Thoracic aorta (tissue), 2 donors: ENCODE measurements at regions not wholly inside any gene's neighbourhood (a gene's known extent, or its start where the extent isn't known, plus 50 kb on each side); places are given as distances from the start of the nearest gene placed in this dataset.

Experiments used
- ATAC-seq: fragments of 150-250 bp; one replicate; pipeline ENCODE4 v1.8.0; 2017; ENCODE audit warnings: low read depth; ENCODE audit not compliant: insufficient number of reproducible peaks, low FRiP score
- DNase-seq: peaks from one replicate; pipeline ENCODE4 v3.0.0-alpha.2; 2020; ENCODE audit warnings: low spot score
- H3K27ac ChIP-seq, 2 donors: fragments of 200-600 bp; sonication (generic); 1 replicate in 1 of 2; 2 replicates in 1 of 2; pipeline ENCODE4 v1.5.1; 2016; ENCODE audit warnings: mild to moderate bottlenecking in 2 of 2, moderate library complexity in 2 of 2
- H3K27me3 ChIP-seq: fragments of 200-600 bp; sonication (generic); replicated peaks from 2 replicates; pipeline ENCODE4 v1.6.0; 2016; ENCODE audit warnings: mild to moderate bottlenecking; ENCODE audit not compliant: insufficient read depth
- H3K36me3 ChIP-seq: fragments of 200-600 bp; sonication (generic); one replicate; pipeline ENCODE4 v1.5.1; 2016
- H3K4me1 ChIP-seq, 2 donors: fragments of 200-600 bp; sonication (generic); 1 replicate in 1 of 2; 2 replicates in 1 of 2; pipeline versions ENCODE4 v1.5.1 to v1.6.0; 2016; ENCODE audit warnings: low read depth in 2 of 2, mild to moderate bottlenecking in 1 of 2; ENCODE audit not compliant: control insufficient read depth in 1 of 2
- H3K4me3 ChIP-seq: fragments of 200-600 bp; sonication (generic); 2 replicates; pipeline ENCODE4 v1.5.1; 2016; ENCODE audit warnings: mild to moderate bottlenecking
- H3K9me3 ChIP-seq: fragments of 200-600 bp; sonication (generic); 2 replicates; pipeline ENCODE4 v1.5.1; 2016
- CTCF ChIP-seq: fragments of 200-600 bp; sonication (generic); IDR thresholded peaks from one replicate; pipeline ENCODE4 v1.5.1; 2019; ENCODE audit warnings: antibody characterized with exemption

DNA sequence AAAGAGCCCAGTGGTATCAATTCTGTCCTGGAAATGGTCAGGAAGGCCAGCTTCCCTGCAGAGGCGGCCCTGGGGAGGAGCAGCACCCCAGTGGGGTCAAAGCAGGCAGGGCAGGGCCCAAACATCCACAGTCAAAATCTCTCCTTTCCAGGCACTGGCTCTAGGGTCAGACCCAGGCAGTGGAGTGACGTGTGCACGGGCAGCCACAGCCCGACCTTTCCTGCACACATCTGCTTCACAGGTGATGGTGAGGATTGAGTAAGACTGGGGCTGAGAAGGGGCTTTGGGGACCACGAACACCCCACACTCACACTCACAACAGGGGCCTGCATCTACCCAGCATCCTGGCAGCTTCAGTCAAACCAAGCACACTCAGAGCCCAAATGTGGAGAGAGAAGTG, 97.8 kb upstream of the GLI2 start:
- Histone ChIP-seq H3K4me1 (peaks cover 4 to 9% of the 10 kb centered on the region in 2 donors), H3K27me3 (no peaks in the 10 kb centered on the region), H3K27ac (no peak overlapping the region), H3K36me3 (no peaks in the 10 kb centered on the region), H3K4me3 (no peak overlapping the region), H3K9me3 (no peaks in the 10 kb centered on the region)
- DNase-seq (no peak), ATAC-seq (no peak)
- TF ChIP-seq CTCF, result no peak

GRCh38 chr2:120638450-120638849, 97.2 kb upstream of the GLI2 start:
- TF ChIP-seq CTCF, result no peak
- DNase-seq, result no peak
- no peak for ATAC-seq

GRCh38 chr2:120641366-120641771, 94.3 kb upstream of the GLI2 start:
- ATAC-seq (no peak), DNase-seq (no peak)
- no peak overlapping the region for H3K27ac ChIP-seq
- H3K9me3 ChIP-seq, result no peaks in the 10 kb centered on the region
- no peaks in the 10 kb centered on the region for H3K36me3 ChIP-seq
- TF ChIP-seq CTCF, result no peak
- no peaks in the 10 kb centered on the region for H3K4me1 ChIP-seq
- H3K4me3 ChIP-seq, result no peak overlapping the region
- H3K27me3 ChIP-seq, result no peaks in the 10 kb centered on the region

More at GRCh38 chr2:120638450-120638849, 97.2 kb upstream of the GLI2 start:
- H3K9me3 ChIP-seq, result no peaks in the 10 kb centered on the region
- H3K36me3 ChIP-seq, result no peaks in the 10 kb centered on the region
- H3K27ac ChIP-seq, result no peak overlapping the region
- H3K27me3 ChIP-seq, result no peaks in the 10 kb centered on the region
- no peak overlapping the region for H3K4me3 ChIP-seq
- peaks cover 0 to 3% of the 10 kb centered on the region in 2 donors for H3K4me1 ChIP-seq

GRCh38 chr2:120642646-120643045, 93.0 kb upstream of the GLI2 start:
- no peak for TF ChIP-seq CTCF
- Histone ChIP-seq H3K27me3 (no peaks in the 10 kb centered on the region), H3K4me1 (no peaks in the 10 kb centered on the region), H3K36me3 (no peaks in the 10 kb centered on the region), H3K9me3 (no peaks in the 10 kb centered on the region), H3K4me3 (no peak overlapping the region), H3K27ac (no peak overlapping the region)
- ATAC-seq (no peak), DNase-seq (no peak)

DNA sequence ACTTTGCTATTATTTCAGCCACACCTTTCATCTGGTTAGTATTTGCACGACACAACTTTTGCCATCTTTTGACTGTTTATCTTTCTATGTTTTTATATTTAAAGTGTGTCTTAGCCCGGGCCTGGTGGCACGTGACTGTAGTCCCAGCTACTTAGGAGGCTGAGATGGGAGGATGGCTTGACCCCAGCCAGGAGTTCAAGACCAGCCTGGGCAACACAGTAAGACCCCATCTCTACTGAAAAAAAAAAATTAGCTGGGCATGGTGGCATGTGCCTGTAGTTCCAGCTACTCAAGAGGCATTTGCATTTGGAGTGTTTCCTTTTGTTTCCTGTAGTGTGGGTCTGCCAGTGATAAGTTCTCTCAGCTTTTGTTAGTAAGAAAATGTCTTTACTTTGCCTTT, 88.7 kb upstream of the GLI2 start:
- no peak for TF ChIP-seq CTCF
- H3K27ac ChIP-seq, result no peak overlapping the region
- no peaks in the 10 kb centered on the region for H3K4me1 ChIP-seq
- H3K9me3 ChIP-seq, result peaks cover 9% of the 10 kb centered on the region
- DNase-seq, result no peak
- H3K27me3 ChIP-seq, result no peaks in the 10 kb centered on the region
- H3K4me3 ChIP-seq, result no peak overlapping the region
- H3K36me3 ChIP-seq, result no peaks in the 10 kb centered on the region
- ATAC-seq, result no peak
